ENCODE measurements at regions not wholly inside any gene's neighbourhood (a gene's known extent, or its start where the extent isn't known, plus 50 kb on each side); places are given as distances from the start of the nearest gene placed in this dataset.

- no peak for DNase-seq (ENCODE audit: low read depth, low spot score)
These were observed 70.8 kb upstream of the ZMIZ1 start for GRCh38 chr10:78997635-78998618.

GRCh38 chr10:79001082-79001885, 67.5 kb upstream of the ZMIZ1 start:
- no peak for DNase-seq (ENCODE audit: low read depth, low spot score)

DNA sequence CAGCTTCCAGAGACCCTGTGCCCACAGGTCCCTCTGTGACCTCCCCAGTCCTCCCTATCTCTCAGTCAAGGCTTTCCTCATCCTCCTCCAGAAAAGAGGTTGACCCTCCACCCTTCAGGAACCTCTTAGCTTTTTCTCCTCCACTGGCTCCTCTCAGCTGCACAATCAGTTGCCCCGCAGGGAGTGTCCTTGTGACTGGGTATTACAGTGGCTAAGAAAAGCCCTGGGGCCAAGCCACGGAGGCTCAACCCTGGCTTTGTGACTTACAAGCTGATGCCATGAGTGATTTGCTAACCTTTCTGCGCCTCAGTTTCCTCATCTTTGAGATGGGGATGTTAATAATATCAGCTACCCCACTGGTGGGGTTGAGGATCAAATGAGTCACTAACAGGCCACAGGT, 66.4 kb upstream of the ZMIZ1 start:
- DNase-seq (ENCODE audit: low read depth, low spot score), result no peak

DNA sequence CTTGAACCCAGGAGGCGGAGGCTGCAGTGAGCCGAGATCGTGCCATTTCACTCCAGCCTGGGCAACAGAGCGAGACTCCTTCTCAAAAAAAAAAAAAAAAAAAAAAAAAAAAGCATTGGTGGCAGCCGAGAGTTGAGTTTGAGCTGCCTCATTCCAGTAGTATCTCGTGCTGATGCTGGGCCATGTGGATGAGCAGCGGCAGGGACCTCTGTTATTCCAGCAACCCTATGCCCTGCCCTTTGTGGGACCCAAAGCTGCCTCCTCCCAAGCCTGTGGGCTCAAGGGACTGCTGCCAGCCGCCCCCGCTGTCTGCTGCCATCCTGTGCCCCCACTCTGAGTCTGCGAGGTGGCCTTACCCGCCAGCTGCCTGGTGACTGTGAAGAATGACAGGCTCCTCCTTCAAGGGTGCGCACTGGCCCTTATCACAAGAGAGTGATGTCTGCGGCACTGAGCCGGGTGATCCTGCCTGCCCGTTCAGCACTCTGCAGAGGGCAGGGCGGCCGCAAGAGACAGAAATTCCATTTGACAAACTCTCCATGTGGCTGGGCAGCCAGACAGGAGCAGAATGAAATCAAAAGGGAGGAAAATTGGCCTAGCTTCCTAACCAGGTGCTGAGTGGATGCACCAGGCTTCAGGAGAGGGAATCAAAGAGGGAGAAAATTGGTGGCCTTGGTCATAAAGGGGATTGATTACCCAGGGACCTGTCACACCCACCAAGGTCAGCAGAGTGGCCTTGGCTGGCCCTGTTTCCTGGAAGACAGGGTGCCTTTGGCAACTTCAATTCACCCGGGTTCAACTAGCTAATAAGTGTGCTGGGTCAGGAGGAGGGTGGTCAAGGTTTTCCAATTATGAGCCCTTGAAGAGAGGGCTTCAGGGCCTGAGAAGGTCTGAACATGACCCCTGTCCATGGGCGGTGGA, 65.3 kb upstream of the ZMIZ1 start:
- no peak for DNase-seq (ENCODE audit: low read depth, low spot score)

DNA sequence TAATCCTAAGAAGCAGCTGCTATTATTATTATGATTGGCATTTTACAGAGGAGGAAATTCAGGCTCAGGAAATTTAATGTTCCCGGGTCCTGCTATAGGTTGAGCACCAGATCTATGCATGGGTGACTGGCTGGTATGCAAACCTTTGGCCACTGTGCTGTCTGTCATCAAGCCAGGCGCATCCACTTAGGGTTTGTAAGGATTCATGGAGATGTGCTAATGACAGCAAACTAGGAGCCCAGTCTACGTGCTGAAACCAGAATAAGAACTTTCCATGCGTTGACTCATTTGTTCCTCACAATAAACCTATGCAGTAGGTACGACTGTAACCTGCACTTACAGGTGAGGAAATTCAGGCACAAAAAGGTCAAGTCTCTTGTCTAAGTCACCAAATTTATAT, 64.5 kb upstream of the ZMIZ1 start:
- no peak for DNase-seq (ENCODE audit: low read depth, low spot score)

DNA sequence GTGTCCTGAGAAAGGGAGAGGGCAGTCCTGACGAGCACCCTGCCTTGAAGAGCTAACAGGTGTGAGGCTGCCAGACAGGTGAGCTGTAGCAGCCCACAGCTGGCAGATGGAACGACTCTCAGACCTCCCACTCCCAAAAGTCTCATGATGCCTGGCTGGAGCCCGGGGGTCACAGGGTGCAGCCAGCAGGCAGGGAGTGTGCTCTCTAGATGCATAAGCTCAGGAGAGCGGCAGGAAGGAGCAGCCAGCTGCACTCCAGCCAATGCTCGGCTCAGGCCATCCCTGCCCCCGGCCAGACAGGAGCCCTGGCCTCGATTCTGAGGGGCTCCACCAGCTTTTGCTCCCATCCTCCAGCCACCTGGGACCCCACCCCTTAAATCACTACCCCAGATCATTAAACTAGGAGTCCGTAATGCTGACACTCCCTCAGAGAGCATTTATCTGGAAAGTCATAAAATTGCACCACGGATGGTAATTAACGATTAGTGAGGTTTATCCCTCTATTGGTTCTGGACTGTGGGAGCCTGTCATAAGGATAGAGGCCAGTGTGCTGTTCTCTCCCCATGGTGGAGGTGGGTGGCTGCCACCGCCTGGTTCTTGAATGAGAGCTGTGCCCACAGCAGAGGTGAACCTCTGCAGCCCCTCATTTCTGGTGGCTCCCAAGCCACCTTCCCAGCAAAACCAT, 63.5 kb upstream of the ZMIZ1 start:
- no peak for DNase-seq (ENCODE audit: low read depth, low spot score)

DNA sequence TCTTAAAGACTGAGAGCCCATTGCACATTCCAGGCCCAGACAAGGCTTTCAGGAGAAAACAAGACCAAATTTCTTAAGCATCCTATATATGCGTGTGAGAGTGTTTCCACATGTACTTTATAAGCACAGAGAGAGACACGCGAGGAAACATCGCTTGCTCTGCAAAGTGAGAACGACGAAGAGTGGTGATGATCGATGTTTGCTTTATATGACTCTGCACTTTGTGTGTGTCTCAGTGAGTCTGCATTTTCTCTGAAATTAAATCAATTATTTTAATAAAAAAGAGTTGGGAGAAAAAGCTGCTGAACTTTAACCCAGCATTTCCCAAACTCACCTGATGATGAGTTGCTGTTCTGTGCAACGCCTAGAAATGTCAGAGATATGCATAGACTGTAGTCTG, 61.7 kb upstream of the ZMIZ1 start:
- DNase-seq (ENCODE audit: low read depth, low spot score), result no peak

DNA sequence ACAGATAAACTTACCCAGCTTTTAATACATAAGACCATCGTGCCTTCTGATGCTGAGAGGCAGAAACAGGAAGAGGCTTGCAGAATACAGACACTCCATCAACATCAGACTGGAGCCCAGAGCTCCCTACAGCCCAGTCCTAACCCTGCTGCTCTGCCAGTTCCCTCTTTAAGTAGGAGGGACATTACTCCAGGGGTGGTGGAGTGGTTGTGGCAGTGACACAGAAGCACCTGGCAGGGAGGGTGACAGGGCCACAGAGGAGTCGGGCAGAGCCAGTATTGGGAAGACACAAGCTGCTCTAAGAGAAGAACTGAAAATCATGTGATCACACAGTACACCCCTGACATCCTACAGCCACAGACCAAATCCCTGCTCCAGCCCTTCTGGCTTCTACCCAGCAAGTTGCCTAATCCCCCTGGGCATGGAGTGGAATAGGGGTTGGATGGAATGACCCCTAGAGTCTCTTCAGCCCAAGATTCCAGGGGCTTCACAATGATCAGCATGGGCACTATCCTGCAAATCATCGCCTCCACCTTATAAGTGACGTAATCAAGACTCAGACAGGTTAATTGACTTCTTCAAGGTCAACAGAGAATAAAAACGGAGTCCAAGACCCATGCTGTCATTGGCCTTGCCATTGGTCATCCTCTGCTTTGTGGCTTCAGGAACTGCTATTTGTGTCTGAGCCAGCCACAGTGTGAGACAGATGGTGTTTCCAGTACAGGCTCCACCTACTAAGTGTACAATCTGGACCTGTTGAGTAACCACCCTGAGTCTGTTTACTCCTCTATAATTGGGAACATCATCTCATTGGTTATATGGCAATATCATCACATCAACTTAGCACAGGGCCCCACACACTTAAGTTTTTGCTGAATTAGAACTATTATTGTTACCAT, 61.1 kb upstream of the ZMIZ1 start:
- DNase-seq (ENCODE audit: low read depth, low spot score), result no peak

DNA sequence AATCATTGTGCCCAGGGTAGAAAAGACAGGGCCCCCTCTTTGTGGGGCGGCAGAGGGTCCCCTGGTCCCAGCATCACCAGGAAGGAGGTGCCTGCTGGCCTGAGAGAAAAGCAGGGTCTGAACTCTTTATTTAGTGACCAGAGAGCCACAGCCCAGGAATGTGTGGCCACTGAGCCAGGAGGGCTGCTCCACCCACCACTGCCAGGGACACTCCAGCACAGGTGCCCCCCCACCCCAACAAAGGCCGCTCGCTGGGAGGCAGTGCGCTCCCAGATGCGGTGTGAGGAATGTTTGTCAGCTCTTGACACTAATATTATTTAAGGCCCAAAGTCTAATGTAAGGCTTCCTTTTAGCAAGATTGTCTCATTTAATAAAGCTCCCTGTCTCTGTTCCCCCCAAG, 59.6 kb upstream of the ZMIZ1 start:
- no peak for DNase-seq (ENCODE audit: low read depth, low spot score)

DNA sequence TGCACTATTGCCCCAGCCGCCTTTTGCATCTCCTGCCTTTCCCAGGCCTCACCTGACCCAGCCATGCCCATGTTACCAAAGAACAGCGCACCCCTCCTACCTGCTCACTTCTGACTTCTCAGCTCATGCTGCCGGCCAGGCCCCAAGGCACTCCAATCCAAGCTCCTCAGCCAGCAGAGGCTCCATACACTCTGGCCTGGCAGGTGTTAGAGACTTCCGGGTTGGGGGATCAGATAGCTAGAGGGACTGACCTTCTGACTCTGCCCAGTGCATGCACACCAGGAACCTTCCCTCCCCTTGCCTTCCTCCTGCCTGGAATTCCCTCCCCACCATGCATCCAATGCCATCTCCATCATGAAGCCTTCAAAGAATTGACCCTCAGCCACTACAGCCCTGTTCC, 56.2 kb upstream of the ZMIZ1 start:
- no peak for DNase-seq (ENCODE audit: low read depth, low spot score)

- no peak for DNase-seq (ENCODE audit: low read depth, low spot score)
These were observed 55.3 kb upstream of the ZMIZ1 start for GRCh38 chr10:79013406-79013987.

GRCh38 chr10:79014796-79015195, 54.0 kb upstream of the ZMIZ1 start:
- DNase-seq (ENCODE audit: low read depth, low spot score), result no peak

DNA sequence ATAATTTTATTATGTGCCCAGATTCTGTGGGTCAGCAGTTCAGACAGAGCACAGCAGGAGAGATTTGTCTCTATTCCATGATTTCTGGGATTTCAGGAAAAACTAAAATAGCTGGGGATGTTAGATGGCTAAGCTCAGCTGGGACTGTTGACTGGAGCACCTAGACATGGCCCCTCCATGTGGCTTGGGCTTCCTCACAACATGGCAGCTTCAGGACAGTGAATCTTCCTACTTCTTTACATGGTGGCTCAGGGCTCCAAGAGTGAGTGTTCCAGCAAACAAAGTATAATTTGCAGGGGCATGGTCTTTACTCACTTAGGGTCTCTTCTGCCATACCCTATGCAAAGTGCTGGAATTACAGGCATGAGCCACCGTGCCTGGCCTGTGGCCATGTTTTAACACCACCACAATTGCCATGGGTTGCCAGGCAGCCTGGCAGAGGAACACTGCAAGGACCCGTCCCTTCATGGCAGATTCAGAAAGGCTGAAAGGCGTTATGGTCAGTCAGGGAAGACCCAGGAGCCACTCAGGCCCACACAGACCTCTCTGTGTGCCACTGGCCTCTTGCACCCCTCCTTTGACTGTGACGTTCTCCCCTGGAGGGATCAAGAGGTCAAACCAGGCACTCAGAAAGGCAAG, 50.8 kb upstream of the ZMIZ1 start:
- DNase-seq (ENCODE audit: low read depth, low spot score), result no peak

DNA sequence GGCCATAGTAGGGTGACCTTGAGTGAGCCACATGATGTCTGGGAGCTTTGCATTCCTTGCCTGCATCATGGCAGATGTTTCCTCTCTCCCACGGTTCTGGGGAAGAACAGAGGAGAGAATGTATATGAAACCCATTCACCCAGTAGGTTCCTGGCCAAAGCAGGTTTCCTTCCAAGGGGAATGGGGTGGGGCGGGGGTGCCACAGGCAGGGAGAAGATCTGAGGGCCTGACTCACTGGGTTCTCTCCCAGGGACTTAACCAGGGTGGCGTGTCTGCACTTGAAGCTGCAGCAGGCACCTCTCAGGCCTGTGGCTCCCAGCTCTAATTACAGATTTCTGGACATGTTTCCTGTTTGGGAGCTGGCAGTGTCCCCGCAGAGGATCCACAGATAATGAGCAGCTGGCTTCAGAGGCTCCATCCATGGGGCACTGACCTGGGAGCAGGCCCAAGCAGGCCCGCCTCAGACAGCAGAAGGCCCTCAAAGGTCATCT, 50.2 kb upstream of the ZMIZ1 start:
- DNase-seq (ENCODE audit: low read depth, low spot score), result no peak
